H9 (cell line): ENCODE measurements at regions not wholly inside any gene's neighbourhood (a gene's known extent, or its start where the extent isn't known, plus 50 kb on each side); places are given as distances from the start of the nearest gene placed in this dataset.

ENCODE experiments used
- DNase-seq: peaks from one replicate; pipeline ENCODE4 v3.0.0-alpha.2; 2017
- H2AFZ ChIP-seq: one replicate; pipeline ENCODE4 v1.6.1; 2013; ENCODE audit warnings: mild to moderate bottlenecking, low read length, control low read depth, moderate library complexity
- H2AK5ac ChIP-seq: 2 replicates; pipeline ENCODE4 v1.6.1; 2013; ENCODE audit warnings: low read length, control low read depth, mixed read lengths; ENCODE audit not compliant: insufficient read length
- H2BK120ac ChIP-seq: one replicate; pipeline ENCODE4 v1.6.1; 2013; ENCODE audit warnings: low read depth, mild to moderate bottlenecking, low read length, control low read depth, inconsistent platforms; ENCODE audit not compliant: poor library complexity, severe bottlenecking
- H2BK12ac ChIP-seq: 2 replicates; pipeline ENCODE4 v1.6.1; 2013; ENCODE audit warnings: low read length, control low read depth, mixed read lengths, low read depth; ENCODE audit not compliant: insufficient read length
- H2BK15ac ChIP-seq: 2 replicates; pipeline ENCODE4 v1.6.1; 2013; ENCODE audit warnings: low read depth, low read length, control low read depth
- H2BK20ac ChIP-seq: one replicate; pipeline ENCODE4 v1.6.1; 2013; ENCODE audit warnings: low read depth, mild to moderate bottlenecking, low read length, control low read depth, inconsistent platforms; ENCODE audit not compliant: poor library complexity, severe bottlenecking
- H2BK5ac ChIP-seq: 2 replicates; pipeline ENCODE4 v1.6.1; 2013; ENCODE audit warnings: low read length, control low read depth, mixed read lengths; ENCODE audit not compliant: insufficient read length
- H3K14ac ChIP-seq: 2 replicates; pipeline ENCODE4 v1.6.1; 2013; ENCODE audit warnings: low read length, control low read depth; ENCODE audit not compliant: insufficient read depth
- H3K18ac ChIP-seq: 2 replicates; pipeline ENCODE4 v1.6.1; 2013; ENCODE audit warnings: low read depth, mild to moderate bottlenecking, mixed read lengths, low read length, control low read depth; ENCODE audit not compliant: insufficient read length
- H3K23ac ChIP-seq: 2 replicates; pipeline ENCODE4 v1.6.1; 2013; ENCODE audit warnings: low read length, control low read depth, mixed read lengths, low read depth; ENCODE audit not compliant: insufficient read length
- H3K23me2 ChIP-seq: 2 replicates; pipeline ENCODE4 v1.6.1; 2013; ENCODE audit warnings: low read depth, mild to moderate bottlenecking, mixed read lengths, low read length, control low read depth; ENCODE audit not compliant: insufficient read length, poor library complexity, severe bottlenecking
- H3K27ac ChIP-seq: 2 replicates; pipeline ENCODE4 v1.5.1; 2013; ENCODE audit warnings: low read length, control low read depth, mixed read lengths, low read depth; ENCODE audit not compliant: insufficient read length
- H3K27me3 ChIP-seq: 2 replicates; pipeline ENCODE4 v1.6.1; 2013; ENCODE audit warnings: low read length, control low read depth, inconsistent platforms; ENCODE audit not compliant: insufficient read depth
- H3K4ac ChIP-seq: 2 replicates; pipeline ENCODE4 v1.6.1; 2013; ENCODE audit warnings: low read depth, mild to moderate bottlenecking, control low read depth, inconsistent platforms, low read length, moderate library complexity
- H3K4me1 ChIP-seq: 2 replicates; pipeline ENCODE4 v1.6.1; 2013; ENCODE audit warnings: low read length, control low read depth, inconsistent platforms; ENCODE audit not compliant: insufficient read depth
- H3K4me2 ChIP-seq: 2 replicates; pipeline ENCODE4 v1.6.1; 2013; ENCODE audit warnings: low read length, control low read depth, mixed read lengths; ENCODE audit not compliant: insufficient read length, insufficient read depth
- H3K56ac ChIP-seq: 2 replicates; pipeline ENCODE4 v1.6.1; 2013; ENCODE audit warnings: low read depth, mild to moderate bottlenecking, mixed read lengths, low read length, control low read depth; ENCODE audit not compliant: insufficient read length
- H3K79me1 ChIP-seq: 2 replicates; pipeline ENCODE4 v1.6.1; 2013; ENCODE audit warnings: low read depth, mild to moderate bottlenecking, moderate library complexity, low read length, control low read depth, inconsistent platforms; ENCODE audit not compliant: insufficient read depth, poor library complexity, severe bottlenecking
- H3K79me2 ChIP-seq: 2 replicates; pipeline ENCODE4 v1.6.1; 2013; ENCODE audit warnings: low read length, control low read depth, inconsistent platforms; ENCODE audit not compliant: insufficient read depth
- H3K9ac ChIP-seq: 2 replicates; pipeline ENCODE4 v1.6.1; 2013; ENCODE audit warnings: low read length, control low read depth, mixed read lengths; ENCODE audit not compliant: insufficient read length; ENCODE audit errors: extremely low read depth
- H3K9me3 ChIP-seq: one replicate; pipeline ENCODE4 v1.6.1; 2013; ENCODE audit warnings: low read depth, low read length, inconsistent platforms; ENCODE audit not compliant: control insufficient read depth
- H3T11ph ChIP-seq: one replicate; pipeline ENCODE4 v1.6.1; 2013; ENCODE audit warnings: mild to moderate bottlenecking, low read length, control low read depth, inconsistent platforms
- H4K20me1 ChIP-seq: one replicate; pipeline ENCODE4 v1.6.1; 2013; ENCODE audit not compliant: control insufficient read depth, insufficient read length, insufficient read depth
- H4K5ac ChIP-seq: 2 replicates; pipeline ENCODE4 v1.6.1; 2013; ENCODE audit warnings: low read depth, mild to moderate bottlenecking, mixed read lengths, low read length, control low read depth; ENCODE audit not compliant: insufficient read length
- H4K8ac ChIP-seq: replicated peaks from 2 replicates; pipeline ENCODE4 v1.6.1; 2013; ENCODE audit warnings: low read length, control low read depth, mixed read lengths, low read depth; ENCODE audit not compliant: insufficient read length
- H4K91ac ChIP-seq: 2 replicates; pipeline ENCODE4 v1.6.1; 2013; ENCODE audit warnings: low read depth, mild to moderate bottlenecking, moderate library complexity, mixed read lengths, low read length, control low read depth; ENCODE audit not compliant: insufficient read length
- H3K27ac Mint-ChIP-seq, 3 experiments: 2 replicates in 2 of 3; 3 replicates in 1 of 3; pipeline ENCODE4 v1.8.0; 2020 to 2021; ENCODE audit warnings: mixed read lengths in 3 of 3, mild to moderate bottlenecking in 1 of 3, moderate library complexity in 1 of 3
- H3K27me3 Mint-ChIP-seq: 2 replicates; pipeline ENCODE4 v1.8.0; 2021; ENCODE audit warnings: low read depth, mild to moderate bottlenecking, moderate library complexity, mixed read lengths
- H3K36me3 Mint-ChIP-seq, 3 experiments: 2 replicates in 2 of 3; 3 replicates in 1 of 3; pipeline ENCODE4 v1.8.0; 2020 to 2021; ENCODE audit warnings: low read depth in 3 of 3, mixed read lengths in 3 of 3; ENCODE audit not compliant: insufficient read depth in 1 of 3
- H3K4me1 Mint-ChIP-seq, 2 experiments: 2 replicates each; pipeline ENCODE4 v1.8.0; 2020; ENCODE audit warnings: mixed read lengths in 2 of 2
- H3K4me3 Mint-ChIP-seq, 2 experiments: 2 replicates in 1 of 2; 3 replicates in 1 of 2; pipeline ENCODE4 v1.8.0; 2020 to 2021; ENCODE audit warnings: mild to moderate bottlenecking in 2 of 2, mixed read lengths in 2 of 2, moderate library complexity in 1 of 2
- H3K9me3 Mint-ChIP-seq, 2 experiments: 2 replicates in 1 of 2; 3 replicates in 1 of 2; pipeline ENCODE4 v1.8.0; 2020; ENCODE audit warnings: mild to moderate bottlenecking in 2 of 2, mixed read lengths in 2 of 2, moderate library complexity in 1 of 2
- CTCF ChIP-seq: fragments of 200-600 bp; sonication (generic); conservative IDR thresholded peaks from 3 replicates; pipeline ENCODE4 v1.8.0; 2021; ENCODE audit warnings: antibody characterized with exemption, mild to moderate bottlenecking
- WGBS: extraction: QIAGEN DNeasy Blood & Tissue Kit; methylation state at CpG from one replicate; pipeline ENCODE4 v1.1.7; 2013; ENCODE audit warnings: missing lambda C conversion rate, low lambda C conversion rate, mixed read lengths; ENCODE audit not compliant: insufficient read length; ENCODE audit errors: extremely low coverage; 5-methylcytosine and 5-hydroxymethylcytosine counted together

GRCh38 chr9:23412458-23412857 lies 413.6 kb downstream of the ELAVL2 start:
- Histone ChIP-seq H3K14ac (no peak overlapping the region), H3K79me2 (no peaks in the 10 kb centered on the region), H2BK5ac (no peak overlapping the region), H3K9ac (no peak overlapping the region), H2BK20ac (no peak overlapping the region), H2BK15ac (no peak overlapping the region), H4K91ac (no peak overlapping the region), H3T11ph (no peak overlapping the region), H3K27ac (no peak overlapping the region), H2AFZ (no peak overlapping the region), H2BK12ac (no peak overlapping the region), H2AK5ac (no peak overlapping the region), H4K5ac (no peak overlapping the region), H3K56ac (no peak overlapping the region), H3K9me3 (no peaks in the 10 kb centered on the region), H3K4ac (no peak overlapping the region), H3K27me3 (no peaks in the 10 kb centered on the region), H3K23me2 (no peaks in the 10 kb centered on the region), H3K79me1 (no peaks in the 10 kb centered on the region), H3K4me1 (no peaks in the 10 kb centered on the region), H4K20me1 (no peaks in the 10 kb centered on the region), H3K23ac (no peak overlapping the region), H4K8ac (no peak overlapping the region), H3K4me2 (no peak overlapping the region), H3K18ac (no peak overlapping the region), H2BK120ac (no peak overlapping the region)
- Mint-ChIP-seq H3K4me1 (no peaks in the 10 kb centered on the region), H3K4me3 (no peak overlapping the region), H3K9me3 (no peaks in the 10 kb centered on the region), H3K36me3 (no peaks in the 10 kb centered on the region), H3K27me3 (no peaks in the 10 kb centered on the region), H3K27ac (no peak overlapping the region)
- no peak for DNase-seq
- TF ChIP-seq CTCF = no peak
- WGBS = no CpG with 5 or more reads among the region's 3 CpGs
